Right lobe of liver (tissue), 4 donors: ENCODE measurements at regions not wholly inside any gene's neighbourhood (a gene's known extent, or its start where the extent isn't known, plus 50 kb on each side); places are given as distances from the start of the nearest gene placed in this dataset.

Experiments
- CTCF ChIP-seq, 4 donors: fragments of 200-600 bp in 3 of 4; fragments of 450-650 bp in 1 of 4; IDR thresholded peaks; one replicate each; pipeline versions ENCODE4 v1.5.1 to v1.8.0; 2016 to 2022; ENCODE audit warnings: antibody characterized with exemption in 4 of 4, mild to moderate bottlenecking in 2 of 4
- POLR2A ChIP-seq: fragments of 450-650 bp; IDR thresholded peaks from one replicate; pipeline ENCODE4 v1.6.1; 2017; ENCODE audit warnings: antibody characterized with exemption, mild to moderate bottlenecking
- donor health status: DM: no; HTN: no; CAD: no.
- donor health status: DM: no; HTN: no; CAD: no.
- donor health status: DM: no; HTN: yes; CAD: no.

GRCh38 chr21:38742580-38743260 lies 63.0 kb upstream of the ETS2 start:
- TF ChIP-seq CTCF (IDR thresholded peaks at IDR 0.05), result no peak
- no peak for TF ChIP-seq POLR2A
